NCI-H2081 treated with DMSO at 0.1 percent for 48 hours (cell line): ENCODE measurements at regions not wholly inside any gene's neighbourhood (a gene's known extent, or its start where the extent isn't known, plus 50 kb on each side); places are given as distances from the start of the nearest gene placed in this dataset.
"Not testable (repeated sequence)": the region's sequence is repeated elsewhere in the genome, so short reads cannot be mapped to it uniquely, and the experiment has no call there.

Experiments
- DNase-seq: peaks from one replicate; lab custom pipeline; 2025; lab: John Stamatoyannopoulos, UW

DNA sequence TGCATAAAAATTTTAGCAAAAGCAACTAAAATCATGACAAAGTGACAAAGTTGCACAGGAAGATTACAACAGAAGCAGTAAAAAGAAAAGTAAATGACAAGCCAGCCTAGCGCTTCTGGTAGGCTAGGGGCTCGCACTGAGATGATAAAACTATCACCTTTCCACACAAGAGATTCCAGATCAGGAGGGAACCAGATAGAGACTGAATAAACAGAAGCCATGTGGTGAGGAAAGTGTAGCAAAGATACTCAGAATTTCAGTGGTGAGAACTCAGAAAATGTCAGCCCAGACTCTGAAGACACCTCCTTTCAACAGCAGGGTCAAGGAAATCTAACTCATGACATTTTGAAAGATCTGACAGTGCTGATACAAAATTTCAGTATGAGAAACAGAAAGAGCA, 77.4 kb upstream of the DNAJC10 start:
- no peak for DNase-seq

DNA sequence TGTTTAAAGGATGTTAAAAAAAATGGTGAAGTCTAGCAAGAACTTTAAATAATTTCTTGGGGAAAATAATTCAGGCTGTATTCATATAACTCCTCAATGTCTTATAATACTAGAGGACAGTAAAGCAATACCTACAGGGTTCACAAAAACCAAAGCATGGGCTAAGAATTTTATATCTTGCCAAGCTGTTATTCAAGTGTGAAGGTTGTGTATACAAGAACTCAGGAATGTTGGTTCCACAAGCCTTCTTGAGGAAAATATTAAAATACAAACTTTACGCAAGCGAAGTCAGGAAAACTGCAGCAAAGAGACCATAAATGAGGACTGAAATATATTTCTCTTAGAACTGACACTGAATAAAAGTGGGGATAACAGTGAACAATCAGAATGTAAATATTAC, 76.1 kb upstream of the DNAJC10 start:
- no peak for DNase-seq

DNA sequence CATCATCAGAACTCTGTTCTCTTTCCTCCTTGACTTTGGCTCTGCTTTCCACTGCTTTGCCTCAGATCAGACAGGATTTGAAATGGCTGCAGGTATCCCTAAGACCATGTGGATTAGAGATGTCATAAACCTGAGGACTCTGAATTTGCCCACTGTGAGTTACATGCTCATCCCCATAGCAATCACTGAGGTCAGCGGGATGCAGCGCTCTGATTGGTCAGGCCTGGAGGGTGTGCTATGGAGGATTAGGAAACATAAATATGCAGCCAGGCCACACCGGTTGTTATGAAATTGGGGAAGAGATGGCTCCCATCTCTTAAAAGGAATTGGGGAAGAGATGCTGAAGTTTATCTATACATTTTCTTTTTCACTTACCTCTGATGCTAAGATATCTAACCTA, 73.7 kb upstream of the DNAJC10 start:
- no peak for DNase-seq

DNA sequence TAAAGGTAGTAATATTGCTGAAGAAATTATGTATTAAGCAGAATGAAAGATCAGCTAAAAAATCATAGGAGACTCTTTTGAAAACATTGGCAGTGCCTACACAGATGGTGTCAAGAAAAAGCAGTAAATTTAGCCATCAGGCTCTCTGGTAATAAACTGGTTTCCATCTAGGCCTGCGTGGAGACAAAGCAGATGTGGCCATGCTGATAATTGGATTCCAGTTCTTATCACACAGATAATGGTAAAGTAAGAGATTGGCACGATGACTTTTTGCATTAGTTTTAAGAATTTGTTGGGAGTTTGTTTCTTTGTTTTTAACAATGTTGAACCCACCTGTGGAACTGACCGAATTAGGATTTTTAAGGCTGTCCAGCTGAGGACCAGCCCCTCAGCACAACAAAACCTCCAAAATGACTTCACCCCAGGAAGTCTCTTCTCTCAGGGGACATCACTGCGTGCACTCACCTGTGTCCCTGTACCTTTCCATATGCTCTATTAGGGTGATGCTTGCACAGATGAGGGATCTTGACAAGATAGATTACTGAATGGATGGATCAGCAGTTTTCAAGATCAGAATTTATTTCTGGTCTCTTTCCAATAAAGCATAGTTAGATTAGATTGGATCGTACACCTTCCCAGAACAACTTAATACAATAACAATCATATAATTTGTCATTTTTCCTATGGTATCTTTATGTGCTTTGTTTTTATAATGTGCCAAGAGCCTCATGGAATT, 69.1 kb upstream of the DNAJC10 start:
- no peak for DNase-seq

DNA sequence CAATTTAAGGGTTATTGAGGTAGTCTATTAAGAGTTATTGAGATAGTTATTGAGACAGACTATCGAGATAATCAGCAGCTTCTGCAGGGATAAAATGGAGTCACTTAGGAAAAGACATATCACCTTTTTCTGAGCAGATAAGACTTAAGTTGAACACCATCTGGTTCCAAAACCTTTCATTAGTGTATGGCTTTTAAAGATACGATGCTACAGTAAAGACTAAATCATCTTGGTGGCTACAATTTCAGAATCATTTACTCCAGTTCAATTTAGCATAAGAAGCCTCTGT, 68.6 kb upstream of the DNAJC10 start:
- no peak for DNase-seq

DNA sequence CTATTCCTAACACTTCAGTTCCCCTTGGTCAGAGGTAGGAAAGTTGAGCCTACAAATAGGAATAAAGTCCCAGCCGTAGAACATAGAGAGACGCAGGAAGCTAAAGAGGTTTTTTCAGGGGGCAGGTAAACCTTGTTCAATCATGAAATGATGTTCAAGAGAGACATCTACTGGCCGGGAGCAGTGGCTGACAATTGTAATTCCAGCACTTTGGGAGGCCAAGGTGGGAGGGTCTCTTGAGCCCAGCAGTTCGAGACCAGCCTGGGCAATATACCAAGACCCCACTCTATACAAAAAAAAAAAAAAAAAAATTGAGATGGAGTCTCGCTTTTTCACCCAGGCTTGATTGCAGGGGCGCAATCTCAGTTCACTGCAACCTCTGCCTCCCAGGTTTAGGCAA, 66.7 kb upstream of the DNAJC10 start:
- DNase-seq: peak; percentile 54

DNA sequence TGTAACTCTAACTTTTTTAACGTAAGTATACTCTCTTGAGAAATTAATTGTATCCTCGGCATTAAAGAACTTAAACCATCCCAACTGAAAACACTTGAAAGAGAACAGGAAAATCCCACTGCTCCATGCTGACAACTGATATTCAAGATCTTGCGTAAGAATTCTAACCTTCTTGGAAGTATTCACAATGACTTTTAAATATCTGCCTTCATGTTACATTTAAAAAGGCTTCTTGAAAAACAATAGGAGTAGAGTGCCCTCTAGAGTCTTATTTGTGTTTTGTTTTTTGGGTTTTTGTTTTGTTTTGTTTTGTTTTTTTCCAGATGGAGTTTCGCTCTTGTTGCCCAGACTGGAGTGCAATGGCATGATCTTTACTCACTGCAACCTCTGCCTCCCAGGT, 65.4 kb upstream of the DNAJC10 start:
- DNase-seq: no peak

DNA sequence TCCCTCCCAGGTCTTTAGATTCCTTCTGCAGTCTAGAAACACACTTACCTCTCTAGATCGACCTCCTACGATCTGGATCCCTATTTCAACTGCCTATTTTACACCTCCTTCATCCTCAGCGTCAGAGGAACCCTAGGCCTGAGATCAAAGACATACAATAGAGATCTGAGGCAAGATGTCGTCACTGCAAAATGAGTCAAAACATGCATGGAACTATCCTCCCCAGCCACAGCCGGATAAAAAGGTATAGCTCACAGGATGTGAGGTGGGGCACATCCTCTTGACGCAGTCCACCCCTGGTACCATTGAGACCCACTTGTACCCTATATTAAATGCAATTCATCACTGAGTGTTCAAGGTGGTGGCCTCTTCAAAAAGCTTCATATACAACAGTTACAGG, 63.7 kb upstream of the DNAJC10 start:
- no peak for DNase-seq

DNA sequence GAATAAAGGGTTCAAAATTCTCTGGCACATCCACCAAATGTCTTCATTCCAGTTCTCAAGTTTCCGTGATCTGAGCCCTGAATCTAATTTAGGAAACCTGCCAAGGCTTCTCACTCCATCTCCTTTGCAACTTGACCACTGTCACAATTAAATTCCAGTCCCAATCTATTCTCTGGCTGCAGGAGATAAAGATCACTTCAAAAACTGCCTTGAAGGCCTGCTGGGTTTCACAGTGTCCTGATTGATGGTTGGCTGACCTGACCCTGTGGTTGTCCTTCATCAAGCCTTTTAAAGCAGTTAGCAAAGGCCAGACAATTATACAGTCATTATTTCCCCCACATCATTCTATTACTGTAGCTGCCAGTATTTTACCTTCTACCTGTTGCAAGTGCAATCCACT, 60.3 kb upstream of the DNAJC10 start:
- DNase-seq: no peak

DNA sequence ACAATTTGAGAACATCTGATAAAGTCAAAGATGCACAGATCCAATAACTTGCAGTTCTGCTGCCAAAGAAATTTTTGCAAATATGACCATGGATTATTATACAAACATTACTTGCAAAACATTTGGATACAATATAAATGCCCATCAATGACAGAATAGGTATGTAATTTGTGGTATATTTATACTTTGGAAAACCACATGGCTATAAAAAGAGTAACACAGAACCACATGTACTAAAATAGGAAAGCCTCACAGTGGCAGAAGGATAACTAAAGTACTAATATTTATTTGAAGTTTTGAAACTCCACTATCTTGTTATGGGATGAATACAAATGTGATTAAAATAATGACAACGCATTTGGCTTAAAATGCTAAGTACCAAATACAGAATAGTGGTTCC, 51.8 kb upstream of the DNAJC10 start:
- DNase-seq: no peak

DNA sequence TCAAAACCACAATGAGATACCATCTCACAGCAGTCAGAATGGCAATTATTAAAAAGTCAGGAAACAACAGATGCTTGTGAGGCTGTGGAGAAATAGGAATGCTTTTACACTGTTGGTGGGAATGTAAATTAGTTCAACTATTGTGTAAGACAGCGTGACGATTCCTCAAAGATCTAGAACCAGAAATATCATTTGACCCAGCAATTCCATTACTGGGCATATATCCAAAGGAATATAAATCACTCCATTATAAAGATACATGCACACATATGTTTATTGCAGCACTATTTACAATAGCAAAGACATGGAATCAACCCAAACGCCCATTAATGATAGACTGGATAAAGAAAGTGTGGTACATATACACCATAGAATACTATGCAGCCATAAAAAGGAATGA, 50.6 kb upstream of the DNAJC10 start:
- not testable (repeated sequence) for DNase-seq
